ENCODE measurements at regions not wholly inside any gene's neighbourhood (a gene's known extent, or its start where the extent isn't known, plus 50 kb on each side); places are given as distances from the start of the nearest gene placed in this dataset.

DNA sequence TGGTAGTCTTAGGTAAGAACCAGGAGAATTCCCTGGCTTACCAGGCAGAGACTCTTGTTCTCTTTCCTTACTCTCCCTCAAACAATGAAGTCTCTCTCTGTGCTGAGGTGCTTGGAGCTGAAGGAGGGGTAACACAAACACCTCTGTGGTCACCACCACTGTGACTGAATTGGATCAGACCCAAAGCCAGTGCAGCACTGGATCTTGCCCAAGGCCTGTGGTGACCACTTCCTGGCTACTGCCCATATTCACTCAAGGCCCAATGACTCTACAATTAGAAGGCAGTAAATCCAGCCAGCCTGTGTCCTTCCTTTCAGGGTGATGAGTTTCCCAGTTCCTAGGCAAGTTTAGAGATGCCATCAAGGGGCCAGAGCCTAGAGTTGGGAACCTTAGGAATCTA is 706.8 kb downstream of the SLC4A3 start:
- no peaks in the 10 kb centered on the region for H3K27me3 Mint-ChIP-seq (ENCODE audit: low read depth)
- no peak overlapping the region for H3K27ac Mint-ChIP-seq
- no peak overlapping the region for H3K4me3 Mint-ChIP-seq
- ATAC-seq (no peak), DNase-seq (ENCODE audit: low spot score) (no peak)
- ChIA-PET CTCF (no interaction called here), POLR2A (no interaction called here)
- peaks cover 11% of the 10 kb centered on the region; the same call in 1 of the 2 replicates for H3K36me3 Mint-ChIP-seq
- H3K4me1 Mint-ChIP-seq: no peaks in the 10 kb centered on the region
- peaks cover 38% of the 10 kb centered on the region for H3K9me3 Mint-ChIP-seq
- TF ChIP-seq, protein P1, sequence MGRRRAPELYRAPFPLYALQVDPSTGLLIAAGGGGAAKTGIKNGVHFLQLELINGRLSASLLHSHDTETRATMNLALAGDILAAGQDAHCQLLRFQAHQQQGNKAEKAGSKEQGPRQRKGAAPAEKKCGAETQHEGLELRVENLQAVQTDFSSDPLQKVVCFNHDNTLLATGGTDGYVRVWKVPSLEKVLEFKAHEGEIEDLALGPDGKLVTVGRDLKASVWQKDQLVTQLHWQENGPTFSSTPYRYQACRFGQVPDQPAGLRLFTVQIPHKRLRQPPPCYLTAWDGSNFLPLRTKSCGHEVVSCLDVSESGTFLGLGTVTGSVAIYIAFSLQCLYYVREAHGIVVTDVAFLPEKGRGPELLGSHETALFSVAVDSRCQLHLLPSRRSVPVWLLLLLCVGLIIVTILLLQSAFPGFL (CRISPR knock-in tag; IDR thresholded peaks at IDR 0.05; ENCODE audit: borderline replicate concordance): no peak
- TF ChIP-seq NR1H2 (CRISPR knock-in tag; IDR thresholded peaks at IDR 0.05): no peak
- TF ChIP-seq ZNF263 (CRISPR knock-in tag; IDR thresholded peaks at IDR 0.05; ENCODE audit: low read depth): no peak
- TF ChIP-seq, protein P2, sequence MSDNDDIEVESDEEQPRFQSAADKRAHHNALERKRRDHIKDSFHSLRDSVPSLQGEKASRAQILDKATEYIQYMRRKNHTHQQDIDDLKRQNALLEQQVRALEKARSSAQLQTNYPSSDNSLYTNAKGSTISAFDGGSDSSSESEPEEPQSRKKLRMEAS (CRISPR knock-in tag; IDR thresholded peaks at IDR 0.05): no peak
- no peak for TF ChIP-seq ZNF423 (CRISPR knock-in tag; IDR thresholded peaks at IDR 0.05)
- no peak for TF ChIP-seq IRF2 (CRISPR knock-in tag; IDR thresholded peaks at IDR 0.05; ENCODE audit: borderline replicate concordance, low read depth)
- TF ChIP-seq FOXK1 (CRISPR knock-in tag; IDR thresholded peaks at IDR 0.05): no peak
- TF ChIP-seq, protein P3, sequence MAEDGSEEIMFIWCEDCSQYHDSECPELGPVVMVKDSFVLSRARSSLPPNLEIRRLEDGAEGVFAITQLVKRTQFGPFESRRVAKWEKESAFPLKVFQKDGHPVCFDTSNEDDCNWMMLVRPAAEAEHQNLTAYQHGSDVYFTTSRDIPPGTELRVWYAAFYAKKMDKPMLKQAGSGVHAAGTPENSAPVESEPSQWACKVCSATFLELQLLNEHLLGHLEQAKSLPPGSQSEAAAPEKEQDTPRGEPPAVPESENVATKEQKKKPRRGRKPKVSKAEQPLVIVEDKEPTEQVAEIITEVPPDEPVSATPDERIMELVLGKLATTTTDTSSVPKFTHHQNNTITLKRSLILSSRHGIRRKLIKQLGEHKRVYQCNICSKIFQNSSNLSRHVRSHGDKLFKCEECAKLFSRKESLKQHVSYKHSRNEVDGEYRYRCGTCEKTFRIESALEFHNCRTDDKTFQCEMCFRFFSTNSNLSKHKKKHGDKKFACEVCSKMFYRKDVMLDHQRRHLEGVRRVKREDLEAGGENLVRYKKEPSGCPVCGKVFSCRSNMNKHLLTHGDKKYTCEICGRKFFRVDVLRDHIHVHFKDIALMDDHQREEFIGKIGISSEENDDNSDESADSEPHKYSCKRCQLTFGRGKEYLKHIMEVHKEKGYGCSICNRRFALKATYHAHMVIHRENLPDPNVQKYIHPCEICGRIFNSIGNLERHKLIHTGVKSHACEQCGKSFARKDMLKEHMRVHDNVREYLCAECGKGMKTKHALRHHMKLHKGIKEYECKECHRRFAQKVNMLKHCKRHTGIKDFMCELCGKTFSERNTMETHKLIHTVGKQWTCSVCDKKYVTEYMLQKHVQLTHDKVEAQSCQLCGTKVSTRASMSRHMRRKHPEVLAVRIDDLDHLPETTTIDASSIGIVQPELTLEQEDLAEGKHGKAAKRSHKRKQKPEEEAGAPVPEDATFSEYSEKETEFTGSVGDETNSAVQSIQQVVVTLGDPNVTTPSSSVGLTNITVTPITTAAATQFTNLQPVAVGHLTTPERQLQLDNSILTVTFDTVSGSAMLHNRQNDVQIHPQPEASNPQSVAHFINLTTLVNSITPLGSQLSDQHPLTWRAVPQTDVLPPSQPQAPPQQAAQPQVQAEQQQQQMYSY (CRISPR knock-in tag; IDR thresholded peaks at IDR 0.05): no peak
- TF ChIP-seq ZNF317 (CRISPR knock-in tag; IDR thresholded peaks at IDR 0.05; ENCODE audit: borderline replicate concordance, low read depth): no peak

DNA sequence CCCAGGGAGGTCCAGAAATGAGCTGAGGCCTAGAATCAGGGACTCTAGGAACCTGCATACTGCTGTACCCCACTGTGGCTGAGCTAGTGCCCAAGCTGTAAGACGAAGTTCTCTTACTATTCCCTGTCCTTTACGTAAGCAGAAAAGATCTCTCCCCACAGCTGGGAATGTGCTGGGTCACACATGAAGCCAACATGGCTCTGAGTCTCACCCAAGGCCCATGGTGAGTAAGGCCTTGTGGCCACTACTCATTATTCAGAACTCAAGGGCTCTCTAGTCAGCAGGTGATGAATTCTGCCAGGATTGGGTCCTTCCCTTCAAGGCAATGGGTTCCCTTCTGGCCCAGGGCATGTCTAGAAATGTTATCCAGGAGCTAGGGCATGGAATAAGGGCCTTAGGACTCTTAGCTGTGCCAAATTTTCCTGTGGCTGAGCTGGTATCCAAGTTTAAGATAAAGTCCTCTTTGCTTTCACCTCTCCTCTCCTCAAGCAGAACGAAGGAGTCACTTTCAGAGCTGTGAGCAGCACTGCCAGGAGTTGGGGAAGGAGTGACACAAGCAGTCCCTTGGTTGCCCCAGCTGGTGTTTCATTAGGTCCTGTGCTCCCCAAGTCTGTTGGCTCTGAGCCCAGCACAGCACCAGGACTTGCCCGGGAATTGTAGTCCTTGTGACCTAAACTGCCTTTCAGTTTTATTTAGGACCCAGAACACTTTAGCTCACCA is 707.6 kb downstream of the SLC4A3 start:
- Mint-ChIP-seq H3K27ac (no peak overlapping the region), H3K9me3 (peaks cover 30% of the 10 kb centered on the region), H3K36me3 (peaks cover 11% of the 10 kb centered on the region; the same call in 1 of the 2 replicates), H3K27me3 (ENCODE audit: low read depth) (no peaks in the 10 kb centered on the region), H3K4me1 (no peaks in the 10 kb centered on the region), H3K4me3 (no peak overlapping the region)
- ATAC-seq (no peak), DNase-seq (ENCODE audit: low spot score) (no peak)
- TF ChIP-seq ZNF121 (CRISPR knock-in tag; IDR thresholded peaks at IDR 0.05): no peak
- no peak for TF ChIP-seq MXD4 (CRISPR knock-in tag; IDR thresholded peaks at IDR 0.05; ENCODE audit: borderline replicate concordance)
- TF ChIP-seq, protein P4, sequence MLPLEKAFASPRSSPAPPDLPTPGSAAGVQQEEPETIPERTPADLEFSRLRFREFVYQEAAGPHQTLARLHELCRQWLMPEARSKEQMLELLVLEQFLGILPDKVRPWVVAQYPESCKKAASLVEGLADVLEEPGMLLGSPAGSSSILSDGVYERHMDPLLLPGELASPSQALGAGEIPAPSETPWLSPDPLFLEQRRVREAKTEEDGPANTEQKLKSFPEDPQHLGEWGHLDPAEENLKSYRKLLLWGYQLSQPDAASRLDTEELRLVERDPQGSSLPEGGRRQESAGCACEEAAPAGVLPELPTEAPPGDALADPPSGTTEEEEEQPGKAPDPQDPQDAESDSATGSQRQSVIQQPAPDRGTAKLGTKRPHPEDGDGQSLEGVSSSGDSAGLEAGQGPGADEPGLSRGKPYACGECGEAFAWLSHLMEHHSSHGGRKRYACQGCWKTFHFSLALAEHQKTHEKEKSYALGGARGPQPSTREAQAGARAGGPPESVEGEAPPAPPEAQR (CRISPR knock-in tag; IDR thresholded peaks at IDR 0.05): no peak
- TF ChIP-seq, protein P5, sequence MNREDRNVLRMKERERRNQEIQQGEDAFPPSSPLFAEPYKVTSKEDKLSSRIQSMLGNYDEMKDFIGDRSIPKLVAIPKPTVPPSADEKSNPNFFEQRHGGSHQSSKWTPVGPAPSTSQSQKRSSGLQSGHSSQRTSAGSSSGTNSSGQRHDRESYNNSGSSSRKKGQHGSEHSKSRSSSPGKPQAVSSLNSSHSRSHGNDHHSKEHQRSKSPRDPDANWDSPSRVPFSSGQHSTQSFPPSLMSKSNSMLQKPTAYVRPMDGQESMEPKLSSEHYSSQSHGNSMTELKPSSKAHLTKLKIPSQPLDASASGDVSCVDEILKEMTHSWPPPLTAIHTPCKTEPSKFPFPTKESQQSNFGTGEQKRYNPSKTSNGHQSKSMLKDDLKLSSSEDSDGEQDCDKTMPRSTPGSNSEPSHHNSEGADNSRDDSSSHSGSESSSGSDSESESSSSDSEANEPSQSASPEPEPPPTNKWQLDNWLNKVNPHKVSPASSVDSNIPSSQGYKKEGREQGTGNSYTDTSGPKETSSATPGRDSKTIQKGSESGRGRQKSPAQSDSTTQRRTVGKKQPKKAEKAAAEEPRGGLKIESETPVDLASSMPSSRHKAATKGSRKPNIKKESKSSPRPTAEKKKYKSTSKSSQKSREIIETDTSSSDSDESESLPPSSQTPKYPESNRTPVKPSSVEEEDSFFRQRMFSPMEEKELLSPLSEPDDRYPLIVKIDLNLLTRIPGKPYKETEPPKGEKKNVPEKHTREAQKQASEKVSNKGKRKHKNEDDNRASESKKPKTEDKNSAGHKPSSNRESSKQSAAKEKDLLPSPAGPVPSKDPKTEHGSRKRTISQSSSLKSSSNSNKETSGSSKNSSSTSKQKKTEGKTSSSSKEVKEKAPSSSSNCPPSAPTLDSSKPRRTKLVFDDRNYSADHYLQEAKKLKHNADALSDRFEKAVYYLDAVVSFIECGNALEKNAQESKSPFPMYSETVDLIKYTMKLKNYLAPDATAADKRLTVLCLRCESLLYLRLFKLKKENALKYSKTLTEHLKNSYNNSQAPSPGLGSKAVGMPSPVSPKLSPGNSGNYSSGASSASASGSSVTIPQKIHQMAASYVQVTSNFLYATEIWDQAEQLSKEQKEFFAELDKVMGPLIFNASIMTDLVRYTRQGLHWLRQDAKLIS (CRISPR knock-in tag; IDR thresholded peaks at IDR 0.05; ENCODE audit: borderline replicate concordance): no peak
- ChIA-PET CTCF (no interaction called here), POLR2A (no interaction called here)

Data from WTC11 (cell line).